ENCODE measurements at regions not wholly inside any gene's neighbourhood (a gene's known extent, or its start where the extent isn't known, plus 50 kb on each side); places are given as distances from the start of the nearest gene placed in this dataset.
A peak's percentile ranks its signal among the peaks of the same experiment; 100 is the strongest.

- Histone ChIP-seq H4K8ac (ENCODE audit: extremely low read depth, insufficient read depth, low read length) (no peak overlapping the region), H3K79me1 (ENCODE audit: low read depth, low read length) (no peaks in the 10 kb centered on the region), H3K27ac (ENCODE audit: low read depth, low read length) (no peak overlapping the region), H3K14ac (ENCODE audit: insufficient read length) (no peak overlapping the region), H3K23ac (ENCODE audit: insufficient read length) (no peak overlapping the region), H4K91ac (replicated peaks; ENCODE audit: insufficient read length, low read length) (no peak overlapping the region), H2BK120ac (replicated peaks; ENCODE audit: low read depth, low read length) (no peak overlapping the region), H3K36me3 (ENCODE audit: control insufficient read depth in 2 of 4, insufficient read depth in 4 of 4, low read length in 3 of 4) (no peaks in the 10 kb centered on the region), H3K4me2 (ENCODE audit: insufficient read depth in 1 of 2, low read depth in 2 of 2, low read length in 2 of 2) (no peak overlapping the region), H3K9ac (replicated peaks in 1 of 4; ENCODE audit: extremely low read depth in 1 of 4, low read depth in 3 of 4, low read length in 3 of 4) (no peak overlapping the region), H4K20me1 (replicated peaks in 1 of 2; ENCODE audit: control insufficient read depth in 1 of 2, insufficient read depth in 2 of 2, low read length in 2 of 2) (no peaks in the 10 kb centered on the region), H3K27me3 (replicated peaks in 1 of 4; ENCODE audit: control insufficient read depth in 3 of 4, extremely low read depth in 1 of 4, insufficient read depth in 3 of 4, low read length in 3 of 4) (no peaks in the 10 kb centered on the region), H3K23me2 (ENCODE audit: low read depth, low read length) (no peaks in the 10 kb centered on the region), H2BK15ac (ENCODE audit: low read length) (peak overlapping the region; percentile 77; the same call in 1 of the 2 replicates), H3K56ac (replicated peaks; ENCODE audit: insufficient read length, low read depth, low read length) (no peak overlapping the region), H3K79me2 (ENCODE audit: control insufficient read depth in 1 of 2, insufficient read depth in 2 of 2, low read length in 2 of 2) (no peaks in the 10 kb centered on the region), H2BK5ac (ENCODE audit: low read depth, low read length) (no peak overlapping the region; the same call in 1 of the 2 replicates), H3K18ac (ENCODE audit: extremely low read depth, low read length) (no peak overlapping the region), H2BK20ac (ENCODE audit: low read length) (peak overlapping the region; percentile 77; the same call in 1 of the 2 replicates), H2BK12ac (ENCODE audit: low read depth, low read length) (no peak overlapping the region), H2AFZ (ENCODE audit: low read length) (no peak overlapping the region), H3K4ac (replicated peaks; ENCODE audit: insufficient read length, low read depth, low read length) (no peak overlapping the region), H3K4me3 (ENCODE audit: extremely low read depth in 1 of 4, insufficient read depth in 2 of 4, low read depth in 3 of 4, low read length in 4 of 4) (no peak overlapping the region), H4K5ac (ENCODE audit: insufficient read length, low read depth, low read length) (no peak overlapping the region), H3K9me3 (ENCODE audit: insufficient read depth in 2 of 2, low read depth in 1 of 2, low read length in 1 of 2) (no peaks in the 10 kb centered on the region), H3K4me1 (replicated peaks in 1 of 4; ENCODE audit: control insufficient read depth in 3 of 4, insufficient read depth in 4 of 4, low read length in 3 of 4) (peaks cover 0 to 4% (median under 1%) of the 10 kb centered on the region in 4 experiments; a peak in 2 of 7 replicates), H2AK5ac (ENCODE audit: low read depth, low read length) (no peak overlapping the region)
- DNase-seq (ENCODE audit: low read depth in 1 of 2, low spot score in 2 of 2) (no peak), FAIRE-seq (no peak)
- TF ChIP-seq CBX5 (IDR thresholded peaks at IDR 0.05; ENCODE audit: low read depth, low read length) (no peak), SRF (IDR thresholded peaks at IDR 0.05; ENCODE audit: low read depth, low read length) (no peak), NRF1 (IDR thresholded peaks at IDR 0.05; ENCODE audit: low read depth, low read length) (no peak), GABPA (IDR thresholded peaks at IDR 0.05; ENCODE audit: borderline replicate concordance, insufficient read depth, low read length) (no peak), E2F6 (IDR thresholded peaks at IDR 0.05) (no peak)
- WGBS, 2 experiments (ENCODE audit: extremely low coverage in 1 of 2, insufficient coverage in 1 of 2, insufficient read length in 1 of 2, insufficient replicate concordance in 2 of 2, low coverage in 1 of 2, low lambda C conversion rate in 2 of 2, missing lambda C conversion rate in 1 of 2): 90% methylated on average over 8 of the region's 8 CpGs; no CpG with 5 or more reads in 1 of the 2 experiments
- CTCF ChIA-PET (ENCODE audit: partially characterized antibody): interaction anchor here (0.9 to 2.8 kb wide), 5 partner anchors 8 to 115 kb away, joined by 3 to 24 read pairs (median 6); no protein-coding TSS in a partner anchor
- POLR2A ChIA-PET (ENCODE audit: partially characterized antibody): no interaction called here
These were observed 488.3 kb downstream of the KDM4C start for GRCh38 chr9:7245976-7246580.

Data from H1 (cell line).